GM19468 (cell line): ENCODE measurements at regions not wholly inside any gene's neighbourhood (a gene's known extent, or its start where the extent isn't known, plus 50 kb on each side); places are given as distances from the start of the nearest gene placed in this dataset.

Source experiments
- ATAC-seq: cut with Tn5 transposase; IDR thresholded peaks from one replicate; pipeline ENCODE4 v1.9.1; 2021; ENCODE audit warnings: mild to moderate bottlenecking, moderate library complexity, moderate number of reproducible peaks; ENCODE audit not compliant: unreplicated experiment; ENCODE audit errors: extremely low read depth

DNA sequence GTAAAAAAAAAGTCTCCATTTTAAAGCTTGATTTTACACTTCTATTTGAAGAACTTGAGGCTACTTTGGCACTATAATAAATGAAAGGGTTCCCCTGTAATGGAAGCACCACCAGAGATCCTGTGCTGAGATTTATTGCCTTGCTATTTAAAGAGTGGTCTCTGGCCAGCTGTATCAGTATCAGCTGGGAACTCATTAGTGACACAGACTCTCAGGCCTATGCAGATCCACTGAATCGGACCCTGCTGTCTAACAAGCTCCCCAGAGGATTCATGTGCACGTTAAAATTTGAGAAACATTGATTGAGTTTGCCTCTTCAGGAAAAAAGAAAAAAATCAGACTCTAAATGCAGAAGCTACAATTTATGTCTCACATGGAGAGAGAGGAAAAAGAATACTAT is 299.9 kb upstream of the BMP2 start:
- ATAC-seq = no peak

DNA sequence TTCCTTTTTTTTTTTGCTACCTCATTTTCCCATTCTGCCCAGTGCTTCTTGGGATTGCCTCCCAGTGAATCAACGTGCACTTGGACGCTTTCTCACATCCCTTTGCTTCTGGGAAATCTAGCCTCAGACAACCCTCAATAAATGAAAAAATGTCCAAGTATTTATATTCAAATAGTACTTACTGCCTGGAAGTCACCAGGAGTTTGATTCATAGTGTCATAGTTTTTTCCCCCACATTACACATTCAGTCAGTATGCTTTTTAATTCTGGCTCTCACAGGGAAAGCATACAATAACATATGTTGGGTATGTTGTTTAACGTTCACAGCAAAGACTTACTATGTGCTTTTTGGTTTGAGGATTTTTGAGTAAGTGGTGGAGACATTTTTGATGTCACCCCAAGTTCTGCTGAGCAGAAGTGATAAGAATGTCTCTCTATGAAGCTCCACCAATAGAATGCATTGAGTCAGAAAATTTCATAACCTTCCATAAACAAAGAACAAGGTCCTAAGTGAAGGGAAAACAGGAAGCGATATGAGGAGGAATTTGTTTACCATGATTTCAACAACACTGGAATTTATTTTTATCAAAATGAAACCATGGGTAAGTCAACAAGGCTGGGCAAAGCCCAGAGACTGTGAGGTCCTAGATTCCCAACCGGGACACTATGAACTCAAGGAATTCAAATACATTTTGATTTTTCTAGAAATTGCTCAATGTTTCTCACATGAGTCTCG is 301.2 kb upstream of the BMP2 start:
- no peak for ATAC-seq

DNA sequence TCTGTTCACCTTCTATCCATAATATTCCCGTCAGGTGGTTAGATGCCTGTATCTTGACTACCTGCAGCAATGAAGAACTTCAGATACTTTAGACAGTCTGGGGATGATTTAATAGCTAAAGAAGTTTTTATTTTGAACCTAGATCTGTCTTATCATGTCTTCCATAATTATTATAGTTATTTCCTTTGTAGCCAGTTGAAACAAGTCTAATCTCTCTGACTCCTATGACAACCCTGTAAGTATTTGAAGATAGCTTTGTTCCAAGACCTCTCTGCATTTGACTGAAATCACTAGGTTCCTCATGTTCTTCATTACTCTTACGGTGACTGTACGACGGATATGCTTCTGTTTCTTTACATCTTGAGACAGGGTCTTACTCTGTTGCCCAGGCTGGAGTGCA is 316.6 kb upstream of the BMP2 start:
- no peak for ATAC-seq

DNA sequence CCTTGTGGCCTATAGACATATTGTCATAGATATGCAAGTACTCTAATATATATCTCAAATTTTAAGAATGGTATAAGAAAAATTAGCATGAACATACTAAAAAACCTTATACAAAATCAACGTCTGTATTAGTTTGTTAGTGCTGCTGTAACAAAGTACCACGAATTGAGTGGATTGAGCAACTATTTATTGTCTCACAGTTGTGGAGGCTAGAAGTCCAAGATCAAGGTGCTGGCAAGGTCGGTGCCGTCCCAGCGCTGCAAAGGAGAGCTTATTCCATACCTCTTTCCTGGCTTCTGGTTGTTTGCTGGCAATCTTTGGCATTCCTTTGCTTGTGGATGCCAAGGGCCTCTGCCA is 317.6 kb upstream of the FERMT1 start:
- no peak for ATAC-seq

DNA sequence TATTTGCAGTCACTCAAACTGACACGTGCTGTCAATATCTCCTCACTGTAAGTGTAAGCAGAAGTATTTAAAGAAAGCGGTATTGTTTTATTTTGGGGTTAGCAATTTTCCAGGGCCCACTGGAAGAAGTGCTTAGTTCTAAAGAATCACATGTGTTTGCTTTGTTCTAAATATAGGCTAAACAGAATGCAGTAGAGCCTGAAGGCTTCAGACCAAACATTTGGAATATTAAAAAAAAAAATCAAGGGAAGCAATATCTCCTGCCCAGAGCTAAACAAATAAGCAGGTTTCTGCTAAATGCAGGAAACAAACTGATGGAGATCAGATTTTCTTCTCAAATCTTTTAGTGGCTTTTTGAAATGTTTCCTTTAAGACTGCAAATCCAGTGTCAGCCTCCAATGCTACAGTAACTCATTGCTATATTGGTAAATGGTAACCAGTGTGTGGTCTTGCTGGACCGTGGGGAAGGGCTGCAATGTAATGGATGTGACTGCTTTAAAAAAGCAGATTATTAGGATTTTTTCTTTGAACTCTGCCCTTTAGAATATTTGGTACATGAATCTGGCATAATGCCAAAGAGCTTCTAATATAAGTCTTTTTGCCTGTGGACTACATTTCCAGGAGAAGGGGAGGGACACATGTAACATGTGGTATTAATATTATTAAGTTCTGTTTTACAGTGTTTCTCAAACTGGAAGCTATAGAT is 317.1 kb upstream of the FERMT1 start:
- ATAC-seq = no peak

DNA sequence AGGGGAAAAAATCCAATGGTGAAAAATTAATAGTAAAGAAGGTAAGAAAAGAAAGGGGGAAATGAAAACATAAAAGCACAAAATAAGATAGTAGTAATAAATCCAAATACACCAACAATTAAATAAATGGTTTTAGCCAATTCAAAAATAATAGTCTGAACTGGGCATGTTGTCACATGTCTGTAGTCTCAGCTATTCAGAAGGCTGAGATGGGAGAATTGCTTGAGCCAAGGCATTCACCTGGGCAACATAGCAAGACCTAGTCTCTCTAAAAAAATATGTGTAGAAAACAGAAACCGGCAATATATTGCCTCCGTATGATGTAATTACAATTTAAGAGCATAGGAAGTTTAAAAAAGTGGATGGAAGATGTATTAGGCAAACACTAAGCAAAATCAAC is 311.3 kb upstream of the FERMT1 start:
- ATAC-seq = no peak

DNA sequence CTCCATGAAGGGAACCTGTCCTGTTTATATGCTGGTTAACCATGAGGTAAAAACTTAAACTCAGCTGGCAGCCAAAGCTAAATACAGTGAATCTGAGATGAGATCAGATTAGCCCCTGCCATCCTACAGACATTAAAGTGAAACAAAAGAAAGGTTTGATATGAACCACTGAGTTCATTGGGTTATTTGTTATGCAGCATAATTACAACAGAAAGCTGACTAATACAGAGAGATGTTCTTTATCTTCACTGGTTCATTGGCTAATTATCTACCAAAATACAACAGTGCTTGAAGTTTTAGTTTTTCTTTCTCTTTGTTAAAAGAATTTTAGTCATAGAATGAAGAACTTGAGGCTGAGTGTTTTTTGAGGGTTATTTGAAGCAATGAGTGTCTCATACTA is 307.6 kb upstream of the FERMT1 start:
- ATAC-seq = no peak

DNA sequence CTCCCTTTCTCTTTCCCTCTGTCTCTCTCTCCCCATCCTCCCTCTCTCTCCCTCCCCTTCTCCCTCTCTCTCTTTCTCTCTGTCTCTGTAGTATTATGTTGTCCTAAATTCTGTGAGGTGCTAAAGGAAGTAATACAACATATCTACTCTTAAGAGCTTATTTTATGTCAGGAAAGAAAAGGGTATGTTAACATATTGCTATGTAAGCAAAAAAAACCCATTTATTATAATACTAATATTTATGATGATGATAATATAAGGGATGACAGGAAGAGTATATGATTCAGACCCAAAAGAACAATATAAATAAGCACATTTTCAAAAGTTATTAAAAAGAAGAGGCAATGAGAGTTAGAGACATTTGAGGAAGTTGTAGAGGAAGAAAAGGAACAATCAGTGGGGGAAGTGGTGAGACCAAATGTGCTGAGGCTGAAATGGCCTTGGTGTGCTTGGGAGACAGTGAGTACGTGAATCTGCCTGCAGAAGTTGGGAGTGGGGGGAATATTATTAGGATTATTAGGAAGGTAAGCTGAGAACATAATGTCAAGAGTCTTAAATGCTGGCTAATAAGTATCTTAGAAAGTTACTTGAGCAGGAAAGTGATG is 303.6 kb upstream of the FERMT1 start:
- no peak for ATAC-seq

DNA sequence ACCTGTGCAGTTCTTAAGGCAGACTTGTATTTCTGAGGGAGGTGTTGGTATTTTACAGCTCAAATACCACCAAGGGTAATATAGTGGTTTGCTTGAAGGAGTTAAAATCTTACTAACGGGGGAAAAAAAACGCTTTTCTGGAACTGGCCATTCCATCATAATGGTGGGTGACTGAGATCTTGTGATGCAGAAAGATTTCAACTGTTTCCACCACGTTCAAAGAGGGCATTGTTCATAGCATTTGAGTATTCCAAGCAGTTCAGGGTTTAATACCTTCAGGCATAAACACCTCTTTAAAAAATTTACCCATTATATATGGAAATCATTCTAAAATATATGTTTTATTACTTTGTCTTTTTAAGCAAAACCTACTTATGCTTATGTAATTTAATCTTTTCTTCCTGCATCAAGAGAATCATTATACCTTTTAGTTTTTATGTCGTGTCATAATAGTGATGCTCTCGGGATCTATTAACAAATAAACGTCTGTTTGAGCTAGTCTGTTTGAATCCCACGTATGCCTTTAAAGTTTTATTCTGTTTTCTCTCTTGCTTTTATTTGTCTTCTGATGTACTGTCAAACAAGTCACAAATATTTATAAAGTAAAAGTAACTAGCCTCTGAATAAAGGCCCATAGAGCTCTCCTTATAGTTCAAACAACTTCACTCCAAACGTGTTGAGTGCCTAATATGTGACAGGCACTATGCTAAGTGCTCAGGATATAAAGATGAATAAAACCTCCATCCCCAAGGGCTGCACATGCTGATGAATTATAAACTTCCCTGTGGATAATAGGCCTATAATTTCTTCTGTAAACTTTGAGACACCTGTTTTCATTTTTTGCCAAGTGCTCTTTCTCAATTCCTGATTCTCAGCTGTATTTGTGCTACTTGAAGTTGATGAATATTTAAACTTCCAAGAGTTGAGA is 298.8 kb upstream of the FERMT1 start:
- ATAC-seq = no peak

DNA sequence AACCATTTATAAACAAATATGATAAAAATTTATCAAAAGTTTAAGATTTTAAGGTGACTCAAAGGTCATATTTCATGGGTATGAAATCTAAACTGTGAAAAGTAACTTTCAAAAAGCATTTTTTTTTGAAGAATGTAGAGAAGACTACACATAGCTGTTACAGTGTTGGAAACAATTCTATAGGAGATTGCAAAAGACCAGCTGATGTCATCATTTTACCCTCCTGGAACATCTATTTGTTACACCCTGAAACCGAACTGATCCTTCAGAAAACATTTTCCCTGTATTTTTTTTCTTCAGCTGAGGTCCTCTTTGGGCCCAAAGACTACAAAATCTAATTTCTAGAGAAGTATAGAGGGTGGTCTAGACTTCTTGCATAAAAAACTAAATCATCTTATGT is 297.5 kb upstream of the FERMT1 start:
- ATAC-seq = no peak

DNA sequence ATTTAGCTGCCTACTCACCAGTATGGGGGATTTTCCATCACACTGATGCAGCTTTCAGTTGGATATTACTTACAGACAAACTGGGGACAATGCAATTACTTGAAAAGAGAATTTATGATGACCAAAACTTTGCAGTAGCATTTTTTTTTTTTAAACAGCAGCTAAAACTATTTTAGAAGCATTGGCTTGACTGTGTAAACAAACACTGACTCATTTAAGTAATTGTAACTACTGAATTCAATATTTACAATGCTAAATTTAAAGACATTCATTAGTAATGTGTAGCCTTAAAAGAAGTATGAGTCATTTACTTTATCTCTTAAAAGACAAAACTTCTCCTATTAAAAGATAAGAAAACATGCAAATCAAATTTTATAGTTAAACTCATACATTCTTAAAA is 295.9 kb upstream of the FERMT1 start:
- ATAC-seq = no peak

DNA sequence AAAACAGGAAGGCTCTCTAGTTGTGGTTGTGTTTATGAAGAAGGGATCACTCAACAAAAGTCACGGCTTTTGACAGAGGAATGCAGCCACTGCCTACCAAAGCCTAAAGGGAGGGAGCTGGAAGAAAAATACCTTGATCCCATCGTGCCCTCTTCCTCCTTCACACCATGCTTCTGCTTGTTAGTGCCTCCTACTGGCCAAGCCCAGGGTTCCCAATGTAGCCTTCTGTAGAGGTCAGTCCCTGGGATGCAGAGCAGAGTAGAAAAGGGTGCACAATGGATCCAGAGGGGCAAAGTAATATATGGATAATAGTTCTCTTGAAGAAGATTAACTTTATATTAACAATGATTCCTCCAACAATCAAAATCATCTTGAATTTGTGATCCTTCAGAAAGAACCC is 293.5 kb upstream of the FERMT1 start:
- no peak for ATAC-seq

DNA sequence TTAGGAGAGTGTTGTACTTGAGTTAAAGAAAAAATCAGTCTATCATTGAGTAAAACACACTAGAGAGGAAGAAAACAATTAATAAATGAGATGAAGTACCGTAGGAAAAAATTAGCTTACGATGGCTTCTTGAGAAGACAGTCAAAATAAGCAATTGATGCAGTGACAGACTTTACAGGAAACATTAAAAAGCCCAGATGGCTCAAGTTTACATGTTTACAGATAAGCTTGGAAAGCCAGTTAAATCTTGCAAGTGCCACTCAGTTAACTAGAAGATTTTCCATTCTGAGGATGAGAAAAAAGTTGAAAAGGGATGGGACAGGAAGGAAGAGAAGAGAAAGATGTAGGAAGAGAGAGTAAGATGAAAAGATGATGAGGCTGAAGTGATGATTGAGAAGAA is 288.8 kb upstream of the FERMT1 start:
- ATAC-seq = no peak

DNA sequence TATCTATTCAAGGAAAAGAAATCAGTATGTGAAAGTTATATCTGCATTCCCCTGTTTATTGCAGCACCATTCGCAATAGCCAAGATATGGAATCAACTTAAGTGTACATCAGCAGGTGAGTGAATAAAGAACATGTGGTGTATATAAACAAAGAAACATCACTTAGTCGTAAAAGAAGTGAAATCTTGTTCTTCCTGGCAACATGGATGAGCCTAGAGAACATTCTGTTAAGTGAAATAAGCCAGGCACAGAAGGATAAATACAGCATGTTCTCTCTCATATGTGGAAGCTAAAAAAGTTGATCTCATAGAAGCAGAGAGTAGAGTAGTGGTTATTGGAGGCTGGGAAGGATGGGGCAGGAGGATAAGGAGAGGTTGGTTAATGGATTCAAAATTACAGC is 287.9 kb upstream of the FERMT1 start:
- ATAC-seq = no peak

DNA sequence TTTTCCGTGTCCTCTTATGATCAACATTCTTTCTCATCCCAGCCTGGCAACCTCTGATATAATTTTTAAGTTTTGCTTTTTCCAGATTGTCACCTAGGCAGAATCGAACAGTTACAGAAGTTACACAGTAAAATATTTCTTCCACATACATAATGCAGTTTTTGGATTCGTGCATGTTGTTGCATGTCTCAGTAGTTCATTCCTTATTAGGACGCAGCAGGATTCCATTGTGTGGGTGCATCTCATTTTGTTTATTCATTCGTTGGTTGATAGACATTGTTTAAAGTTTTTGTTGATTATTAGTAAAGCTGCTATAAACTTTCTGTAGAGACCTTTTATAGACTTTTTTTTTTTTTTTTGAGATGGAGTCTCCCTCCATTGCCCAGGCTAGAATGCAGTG is 284.3 kb upstream of the FERMT1 start:
- ATAC-seq = no peak

DNA sequence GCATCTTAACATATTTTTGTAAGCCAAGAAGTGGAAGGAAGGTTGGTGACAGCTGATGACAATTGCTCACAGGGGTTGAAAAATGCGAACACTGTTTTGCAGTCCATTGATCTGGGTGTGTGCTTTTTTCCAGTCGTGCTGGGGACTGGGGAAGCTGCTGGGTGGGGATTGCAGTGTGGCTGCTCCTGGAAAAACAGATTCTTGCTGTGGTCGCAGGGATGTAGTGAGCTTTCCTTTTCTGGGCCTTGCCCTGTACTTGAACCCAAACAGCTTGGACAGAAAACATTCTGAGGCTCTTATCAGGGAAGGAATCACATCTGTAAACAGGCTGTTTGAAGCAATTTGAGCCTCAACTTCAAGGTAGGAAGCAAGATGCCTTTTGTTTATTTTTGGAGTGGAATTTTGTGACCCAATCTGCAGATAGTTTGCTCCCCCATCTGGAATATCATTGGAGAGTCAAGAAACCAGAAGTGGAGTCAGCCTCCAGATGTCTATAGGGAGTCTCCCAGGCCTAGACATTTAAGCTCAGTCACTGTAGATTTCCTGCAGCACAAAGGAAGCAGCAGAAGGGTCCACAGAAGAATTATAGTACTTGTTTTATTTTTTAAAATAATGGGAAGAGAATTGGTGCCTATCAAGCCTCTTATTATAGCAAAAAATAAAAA is 279.2 kb upstream of the FERMT1 start:
- ATAC-seq = no peak

DNA sequence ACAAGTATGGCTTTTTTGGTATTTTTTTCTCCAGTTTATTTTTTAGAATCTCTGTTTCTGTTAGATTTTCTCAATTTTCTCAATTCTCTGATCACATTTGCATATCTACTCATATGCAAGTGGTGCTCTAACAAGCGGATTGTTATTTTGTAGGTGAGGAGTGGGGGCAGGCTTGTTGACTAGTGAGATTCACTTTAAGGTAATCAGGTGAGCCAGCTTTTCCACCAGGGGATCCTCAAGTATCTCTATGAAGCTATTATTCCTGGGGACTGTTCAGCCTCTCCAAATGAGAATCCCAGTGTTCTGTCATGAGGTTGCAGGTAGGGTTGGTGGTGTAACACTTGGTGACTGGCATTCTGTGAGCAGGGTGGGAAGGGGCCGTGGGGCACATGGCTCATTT is 274.3 kb upstream of the FERMT1 start:
- no peak for ATAC-seq

DNA sequence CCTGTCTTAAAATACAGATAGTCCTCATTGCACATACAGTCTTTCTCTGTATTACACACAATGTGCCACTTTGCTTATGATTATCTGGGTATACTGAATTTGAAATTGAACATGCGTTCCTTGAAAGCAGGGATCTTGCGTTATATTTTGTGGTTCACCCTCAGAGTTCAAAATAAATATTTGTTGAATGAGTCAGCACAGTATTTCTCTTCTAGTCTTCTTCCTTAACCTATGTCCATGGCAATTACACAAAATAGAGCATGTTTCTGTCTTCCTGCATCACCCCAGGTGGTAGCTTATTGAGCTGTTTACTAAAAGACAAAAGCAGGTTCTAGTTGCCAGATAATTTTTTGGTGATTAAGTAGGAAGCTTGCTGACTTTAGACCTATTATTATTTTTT is 272.9 kb upstream of the FERMT1 start:
- no peak for ATAC-seq

DNA sequence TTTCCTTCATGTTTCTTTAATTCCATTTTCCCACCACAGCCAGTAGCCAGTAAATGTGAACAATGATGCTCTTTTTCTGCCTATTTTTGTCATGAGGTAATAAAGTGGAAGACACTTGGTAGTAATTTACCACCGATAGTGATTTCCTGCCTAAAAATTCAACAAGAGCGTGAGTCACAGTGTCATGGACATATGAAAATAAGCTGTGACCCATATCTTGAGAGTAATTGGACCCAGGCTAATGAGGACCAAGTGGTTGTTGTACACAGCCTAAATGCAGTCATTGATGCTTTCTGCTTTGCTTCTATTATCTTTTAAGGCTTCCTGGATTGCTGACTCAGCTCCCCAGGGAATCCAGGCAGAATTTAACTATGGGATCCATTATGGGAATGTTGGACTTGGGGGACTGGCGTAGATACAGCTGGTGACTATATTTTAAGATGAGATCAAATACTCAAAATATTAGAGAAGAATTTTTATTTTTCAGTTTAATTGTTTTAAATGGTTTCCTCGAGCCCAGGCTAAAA is 265.9 kb upstream of the FERMT1 start:
- no peak for ATAC-seq

DNA sequence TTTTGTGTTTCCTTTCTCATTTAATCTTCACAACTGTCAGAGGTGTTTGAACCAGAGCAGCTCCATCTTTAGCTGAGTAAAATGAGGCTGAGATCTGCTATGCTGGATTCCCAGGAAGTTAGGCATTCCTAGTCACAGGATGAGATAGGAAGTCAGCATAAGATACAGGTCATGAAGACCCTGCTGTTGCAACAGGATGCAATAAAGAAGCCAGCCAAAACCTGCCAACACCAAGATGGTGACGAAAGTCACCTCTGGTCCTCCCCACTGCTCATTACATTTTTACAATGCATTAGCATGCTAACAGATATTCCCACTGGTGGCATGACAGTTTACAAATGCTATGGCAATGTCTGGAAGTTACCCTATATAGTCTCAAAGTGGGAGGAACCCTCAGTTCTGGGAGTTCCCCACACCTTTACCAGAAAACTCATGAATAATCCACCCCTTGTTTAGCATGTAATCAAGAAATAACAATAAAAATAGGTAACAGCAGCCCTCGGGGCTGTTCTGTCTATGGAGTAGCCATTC is 262.2 kb upstream of the FERMT1 start:
- ATAC-seq = no peak
